ENCODE measurements at regions not wholly inside any gene's neighbourhood (a gene's known extent, or its start where the extent isn't known, plus 50 kb on each side); places are given as distances from the start of the nearest gene placed in this dataset.

DNA sequence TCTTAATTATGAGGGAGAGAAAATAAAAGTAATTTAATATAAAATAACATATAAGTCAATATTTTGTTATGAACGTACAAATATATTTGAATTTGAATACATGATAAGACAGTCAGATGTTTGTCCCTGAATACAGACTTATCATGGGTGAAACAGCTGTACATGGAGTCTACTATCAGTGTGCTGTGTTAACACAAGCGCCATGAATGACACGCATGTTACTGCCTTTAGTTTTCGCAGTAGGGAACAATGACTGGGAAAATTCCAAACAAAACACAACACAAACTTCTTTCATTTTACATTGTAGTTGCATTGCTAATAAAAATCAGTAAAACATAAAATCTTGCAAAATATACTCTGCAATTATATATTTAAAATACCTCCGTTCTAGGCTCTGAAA is 108.6 kb downstream of the FBXO5 start:
- TF ChIP-seq, protein P1, sequence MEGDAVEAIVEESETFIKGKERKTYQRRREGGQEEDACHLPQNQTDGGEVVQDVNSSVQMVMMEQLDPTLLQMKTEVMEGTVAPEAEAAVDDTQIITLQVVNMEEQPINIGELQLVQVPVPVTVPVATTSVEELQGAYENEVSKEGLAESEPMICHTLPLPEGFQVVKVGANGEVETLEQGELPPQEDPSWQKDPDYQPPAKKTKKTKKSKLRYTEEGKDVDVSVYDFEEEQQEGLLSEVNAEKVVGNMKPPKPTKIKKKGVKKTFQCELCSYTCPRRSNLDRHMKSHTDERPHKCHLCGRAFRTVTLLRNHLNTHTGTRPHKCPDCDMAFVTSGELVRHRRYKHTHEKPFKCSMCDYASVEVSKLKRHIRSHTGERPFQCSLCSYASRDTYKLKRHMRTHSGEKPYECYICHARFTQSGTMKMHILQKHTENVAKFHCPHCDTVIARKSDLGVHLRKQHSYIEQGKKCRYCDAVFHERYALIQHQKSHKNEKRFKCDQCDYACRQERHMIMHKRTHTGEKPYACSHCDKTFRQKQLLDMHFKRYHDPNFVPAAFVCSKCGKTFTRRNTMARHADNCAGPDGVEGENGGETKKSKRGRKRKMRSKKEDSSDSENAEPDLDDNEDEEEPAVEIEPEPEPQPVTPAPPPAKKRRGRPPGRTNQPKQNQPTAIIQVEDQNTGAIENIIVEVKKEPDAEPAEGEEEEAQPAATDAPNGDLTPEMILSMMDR (IDR thresholded peaks at IDR 0.05; ENCODE audit: low read length), result no peak
- no peak for TF ChIP-seq EZH2 (IDR thresholded peaks at IDR 0.05; ENCODE audit: borderline replicate concordance, low read length)
